Neutrophil (primary cell): ENCODE measurements at regions not wholly inside any gene's neighbourhood (a gene's known extent, or its start where the extent isn't known, plus 50 kb on each side); places are given as distances from the start of the nearest gene placed in this dataset.

Experiments
- H3K27ac ChIP-seq: fragments of 200-600 bp; sonication (generic); 2 replicates; pipeline ENCODE4 v1.5.1; 2016; ENCODE audit warnings: mild to moderate bottlenecking, moderate library complexity
- H3K27me3 ChIP-seq: fragments of 200-600 bp; sonication (generic); 2 replicates; pipeline ENCODE4 v1.6.0; 2016; ENCODE audit warnings: mild to moderate bottlenecking
- H3K36me3 ChIP-seq: fragments of 200-600 bp; sonication (generic); 2 replicates; pipeline ENCODE4 v1.5.1; 2017
- H3K4me1 ChIP-seq, 2 experiments: fragments of 200-600 bp in 1 of 2; sonication (generic) in 1 of 2; 1 replicate in 1 of 2; 2 replicates in 1 of 2; pipeline versions ENCODE4 v1.5.1 to v1.6.1; 2013 to 2016; ENCODE audit warnings: low read depth in 1 of 2, low read length in 1 of 2, mild to moderate bottlenecking in 1 of 2, moderate library complexity in 1 of 2; ENCODE audit not compliant: control insufficient read depth in 1 of 2, insufficient read depth in 1 of 2
- H3K4me3 ChIP-seq, 2 experiments: fragments of 200-600 bp in 1 of 2; sonication (generic) in 1 of 2; 1 replicate in 1 of 2; 2 replicates in 1 of 2; pipeline ENCODE4 v1.5.1; 2013 to 2016; ENCODE audit warnings: low read depth in 1 of 2, low read length in 1 of 2, mild to moderate bottlenecking in 1 of 2, moderate library complexity in 1 of 2
- H3K9me3 ChIP-seq: fragments of 200-600 bp; sonication (generic); 2 replicates; pipeline ENCODE4 v1.5.1; 2016
- CTCF ChIP-seq: fragments of 200-600 bp; sonication (generic); IDR thresholded peaks from 2 replicates; pipeline ENCODE4 v1.5.1; 2016; ENCODE audit warnings: antibody characterized with exemption

GRCh38 chr2:12325806-12326205 is 390.9 kb upstream of the TRIB2 start:
- no peaks in the 10 kb centered on the region for H3K36me3 ChIP-seq
- H3K27me3 ChIP-seq, result no peaks in the 10 kb centered on the region
- no peak overlapping the region for H3K27ac ChIP-seq
- H3K4me3 ChIP-seq, result no peak overlapping the region
- H3K4me1 ChIP-seq, result no peaks in the 10 kb centered on the region
- H3K9me3 ChIP-seq, result no peaks in the 10 kb centered on the region
- TF ChIP-seq CTCF, result no peak

- H3K9me3 ChIP-seq, result no peaks in the 10 kb centered on the region
- H3K27ac ChIP-seq, result no peak overlapping the region
- no peaks in the 10 kb centered on the region for H3K4me1 ChIP-seq
- no peak overlapping the region for H3K4me3 ChIP-seq
- no peaks in the 10 kb centered on the region for H3K36me3 ChIP-seq
- no peak for TF ChIP-seq CTCF
- H3K27me3 ChIP-seq, result no peaks in the 10 kb centered on the region
Observed at GRCh38 chr2:12326449-12327190, 390.1 kb upstream of the TRIB2 start.

GRCh38 chr2:12330916-12331315 is 385.8 kb upstream of the TRIB2 start:
- no peaks in the 10 kb centered on the region for H3K27me3 ChIP-seq
- H3K9me3 ChIP-seq, result no peaks in the 10 kb centered on the region
- TF ChIP-seq CTCF, result no peak
- no peaks in the 10 kb centered on the region for H3K4me1 ChIP-seq
- no peak overlapping the region for H3K4me3 ChIP-seq
- no peak overlapping the region for H3K27ac ChIP-seq
- no peaks in the 10 kb centered on the region for H3K36me3 ChIP-seq

- Histone ChIP-seq H3K36me3 (no peaks in the 10 kb centered on the region), H3K27me3 (no peaks in the 10 kb centered on the region), H3K27ac (no peak overlapping the region)
Observed at GRCh38 chr2:12331698-12332097, 385.0 kb upstream of the TRIB2 start.

GRCh38 chr2:12333293-12333692 is 383.4 kb upstream of the TRIB2 start:
- H3K27me3 ChIP-seq, result no peaks in the 10 kb centered on the region
- no peaks in the 10 kb centered on the region for H3K36me3 ChIP-seq
- no peak overlapping the region for H3K4me3 ChIP-seq
- no peaks in the 10 kb centered on the region for H3K4me1 ChIP-seq
- no peak for TF ChIP-seq CTCF
- H3K9me3 ChIP-seq, result no peaks in the 10 kb centered on the region
- H3K27ac ChIP-seq, result no peak overlapping the region

More at GRCh38 chr2:12331698-12332097, 385.0 kb upstream of the TRIB2 start:
- H3K9me3 ChIP-seq, result no peaks in the 10 kb centered on the region
- no peak for TF ChIP-seq CTCF
- H3K4me3 ChIP-seq, result no peak overlapping the region
- H3K4me1 ChIP-seq, result no peaks in the 10 kb centered on the region
